Prostate gland (tissue), 2 donors: ENCODE measurements at regions not wholly inside any gene's neighbourhood (a gene's known extent, or its start where the extent isn't known, plus 50 kb on each side); places are given as distances from the start of the nearest gene placed in this dataset.
"Not testable (repeated sequence)": the region's sequence is repeated elsewhere in the genome, so short reads cannot be mapped to it uniquely, and the experiment has no call there.

Source experiments
- DNase-seq: peaks from one replicate; pipeline ENCODE4 v3.0.0-alpha.2; 2019; ENCODE audit warnings: low spot score
- H3K27ac ChIP-seq, 2 donors: fragments of 200-600 bp; sonication (generic); 2 replicates each; pipeline ENCODE4 v1.5.1; 2017 to 2019
- H3K27me3 ChIP-seq: fragments of 200-600 bp; sonication (generic); replicated peaks from 2 replicates; pipeline ENCODE4 v1.5.1; 2019; ENCODE audit not compliant: insufficient read depth
- H3K36me3 ChIP-seq, 2 donors: fragments of 200-600 bp; sonication (generic); 1 replicate in 1 of 2; 2 replicates in 1 of 2; pipeline versions ENCODE4 v1.5.1 to v1.8.1; 2017 to 2019
- H3K4me1 ChIP-seq: fragments of 200-600 bp; sonication (generic); replicated peaks from 2 replicates; pipeline ENCODE4 v1.5.1; 2019
- H3K4me3 ChIP-seq, 2 donors: fragments of 200-600 bp; sonication (generic); 2 replicates each; pipeline ENCODE4 v1.5.1; 2017 to 2019
- H3K9me3 ChIP-seq: fragments of 200-600 bp; sonication (generic); 2 replicates; pipeline ENCODE4 v1.5.1; 2017
- POLR2A ChIP-seq: fragments of 450-650 bp; IDR thresholded peaks from one replicate; pipeline ENCODE4 v1.6.1; 2016; ENCODE audit warnings: antibody characterized with exemption, mild to moderate bottlenecking
- POLR2AphosphoS5 ChIP-seq: sonication (generic); formaldehyde crosslinking; IDR thresholded peaks from one replicate; pipeline ENCODE4 v1.6.1; 2017; ENCODE audit warnings: antibody characterized with exemption
- WGBS: methylation state at CpG from one replicate; pipeline ENCODE4 v1.1.5; 2018; 5-methylcytosine and 5-hydroxymethylcytosine counted together
- intact Hi-C: fragments of 100-400 bp; cut with DNase I; formaldehyde crosslinking; loops from one replicate; pipeline ENCODE4 v1.14.2; 2022
- TF ChIP-seq, protein P1 (sequence below), 4 experiments: fragments of 200-600 bp in 2 of 4; fragments of 450-650 bp in 2 of 4; sonication (generic) in 2 of 4; IDR thresholded peaks; 1 replicate in 3 of 4; 2 replicates in 1 of 4; pipeline ENCODE4 v1.5.1; 2016 to 2019; ENCODE audit warnings: antibody characterized with exemption in 4 of 4, mild to moderate bottlenecking in 2 of 4, moderate library complexity in 2 of 4

DNA sequence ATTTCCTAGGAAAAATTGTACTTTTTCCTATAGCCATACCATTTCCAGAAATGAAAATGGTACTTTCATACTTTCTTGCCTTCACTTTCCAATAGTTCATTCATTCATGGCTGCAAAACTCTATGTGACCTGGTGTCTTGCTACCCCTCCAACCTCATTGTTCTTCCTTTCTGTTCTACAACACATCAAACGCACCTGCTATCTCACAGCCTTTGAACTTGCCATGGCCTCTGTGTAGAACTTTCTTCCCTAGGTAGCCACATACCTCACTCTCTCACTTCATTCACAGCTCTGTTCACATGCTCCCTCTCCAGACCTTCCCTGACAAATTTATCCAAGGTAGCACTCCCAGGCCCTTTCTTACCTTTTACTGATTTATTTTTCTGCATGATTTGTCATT is 149.2 kb downstream of the DUSP6 start:
- Histone ChIP-seq H3K4me1 (no peaks in the 10 kb centered on the region), H3K4me3 (no peak overlapping the region), H3K36me3 (no peaks in the 10 kb centered on the region), H3K27me3 (no peaks in the 10 kb centered on the region), H3K9me3 (no peaks in the 10 kb centered on the region), H3K27ac (no peak overlapping the region)
- intact Hi-C loops = no loop called here
- 97% methylated on average over 1 of the region's 1 CpG for WGBS
- TF ChIP-seq, protein P1, sequence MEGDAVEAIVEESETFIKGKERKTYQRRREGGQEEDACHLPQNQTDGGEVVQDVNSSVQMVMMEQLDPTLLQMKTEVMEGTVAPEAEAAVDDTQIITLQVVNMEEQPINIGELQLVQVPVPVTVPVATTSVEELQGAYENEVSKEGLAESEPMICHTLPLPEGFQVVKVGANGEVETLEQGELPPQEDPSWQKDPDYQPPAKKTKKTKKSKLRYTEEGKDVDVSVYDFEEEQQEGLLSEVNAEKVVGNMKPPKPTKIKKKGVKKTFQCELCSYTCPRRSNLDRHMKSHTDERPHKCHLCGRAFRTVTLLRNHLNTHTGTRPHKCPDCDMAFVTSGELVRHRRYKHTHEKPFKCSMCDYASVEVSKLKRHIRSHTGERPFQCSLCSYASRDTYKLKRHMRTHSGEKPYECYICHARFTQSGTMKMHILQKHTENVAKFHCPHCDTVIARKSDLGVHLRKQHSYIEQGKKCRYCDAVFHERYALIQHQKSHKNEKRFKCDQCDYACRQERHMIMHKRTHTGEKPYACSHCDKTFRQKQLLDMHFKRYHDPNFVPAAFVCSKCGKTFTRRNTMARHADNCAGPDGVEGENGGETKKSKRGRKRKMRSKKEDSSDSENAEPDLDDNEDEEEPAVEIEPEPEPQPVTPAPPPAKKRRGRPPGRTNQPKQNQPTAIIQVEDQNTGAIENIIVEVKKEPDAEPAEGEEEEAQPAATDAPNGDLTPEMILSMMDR (IDR thresholded peaks at IDR 0.05) = no peak
- no peak for TF ChIP-seq POLR2AphosphoS5
- no peak for TF ChIP-seq POLR2A
- DNase-seq = no peak

DNA sequence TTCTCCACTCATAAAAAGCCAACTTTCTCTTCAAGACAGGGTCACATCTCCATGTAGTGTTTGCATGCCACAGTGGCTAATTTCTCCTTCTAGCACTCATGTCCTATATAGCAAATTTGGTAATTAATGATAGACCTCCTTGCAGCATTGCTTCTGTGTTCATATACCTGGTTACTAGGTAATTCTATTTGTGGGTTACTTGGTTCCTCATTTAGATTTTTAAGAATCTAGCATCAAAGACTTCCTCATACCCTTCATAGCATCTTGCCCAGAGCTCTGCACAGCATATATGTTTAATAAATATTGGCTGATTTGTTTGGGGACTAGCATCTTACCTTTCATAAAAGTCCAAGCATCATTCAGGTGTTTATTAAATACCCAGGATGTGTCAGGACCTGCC is 152.1 kb downstream of the DUSP6 start:
- Histone ChIP-seq H3K27me3 (no peaks in the 10 kb centered on the region), H3K36me3 (no peaks in the 10 kb centered on the region), H3K4me3 (no peak overlapping the region), H3K27ac (no peak overlapping the region), H3K4me1 (no peaks in the 10 kb centered on the region), H3K9me3 (no peaks in the 10 kb centered on the region)
- DNase-seq = no peak
- intact Hi-C loops = no loop called here
- TF ChIP-seq POLR2AphosphoS5 = no peak
- no peak for TF ChIP-seq POLR2A
- TF ChIP-seq, protein P1 (IDR thresholded peaks at IDR 0.05) = no peak

DNA sequence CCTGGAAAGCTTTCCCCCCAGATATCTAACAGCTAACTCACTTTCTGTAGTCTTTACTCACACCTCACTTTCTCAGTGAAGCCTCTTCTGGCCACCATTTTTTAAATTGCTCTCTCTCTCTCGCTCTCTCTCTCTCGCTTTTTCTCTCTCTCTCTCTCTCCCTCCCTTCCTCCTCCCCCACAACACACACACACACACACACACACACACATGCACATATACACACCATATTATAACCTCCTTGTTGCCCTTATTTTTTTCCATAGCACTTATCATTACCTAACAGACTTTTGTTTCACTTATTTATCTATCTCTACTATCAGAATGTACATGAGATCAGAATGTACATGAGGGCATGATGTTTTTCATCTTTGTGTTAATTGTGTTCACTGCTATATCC is 156.8 kb downstream of the DUSP6 start:
- WGBS = 100% methylated on average over 2 of the region's 2 CpGs
- no peaks in the 10 kb centered on the region for H3K4me1 ChIP-seq
- TF ChIP-seq, protein P1 (IDR thresholded peaks at IDR 0.05) = no peak
- H3K27me3 ChIP-seq = no peaks in the 10 kb centered on the region
- no peaks in the 10 kb centered on the region for H3K36me3 ChIP-seq
- no peak for DNase-seq
- no peak overlapping the region for H3K27ac ChIP-seq
- H3K9me3 ChIP-seq = no peaks in the 10 kb centered on the region
- intact Hi-C loops = no loop called here
- H3K4me3 ChIP-seq = no peak overlapping the region

DNA sequence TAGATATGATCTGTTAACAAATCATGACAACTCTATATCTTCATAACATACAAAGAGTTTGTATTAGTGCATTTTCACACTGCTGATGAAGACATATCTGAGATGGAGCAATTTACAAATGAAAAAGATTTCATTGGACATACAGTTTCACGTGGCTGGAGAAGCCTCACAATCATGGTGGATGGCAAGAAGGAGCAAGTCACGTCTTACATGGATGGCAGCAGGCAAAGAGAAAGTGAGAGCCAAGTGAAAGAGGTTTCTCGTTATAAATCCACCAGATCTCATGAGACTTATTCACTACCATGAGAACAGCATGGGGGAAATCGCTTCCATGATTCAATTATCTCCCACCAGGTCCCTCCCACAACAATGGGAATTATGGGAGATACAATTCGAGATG is 157.6 kb downstream of the DUSP6 start:
- WGBS = 90% methylated on average over 5 of the region's 5 CpGs
- Histone ChIP-seq H3K27ac (no peak overlapping the region), H3K36me3 (no peaks in the 10 kb centered on the region), H3K9me3 (no peaks in the 10 kb centered on the region), H3K27me3 (no peaks in the 10 kb centered on the region), H3K4me3 (no peak overlapping the region), H3K4me1 (no peaks in the 10 kb centered on the region)
- TF ChIP-seq, protein P1 (IDR thresholded peaks at IDR 0.05) = no peak
- no peak for TF ChIP-seq POLR2A
- no peak for TF ChIP-seq POLR2AphosphoS5
- no peak for DNase-seq
- intact Hi-C loops = no loop called here

DNA sequence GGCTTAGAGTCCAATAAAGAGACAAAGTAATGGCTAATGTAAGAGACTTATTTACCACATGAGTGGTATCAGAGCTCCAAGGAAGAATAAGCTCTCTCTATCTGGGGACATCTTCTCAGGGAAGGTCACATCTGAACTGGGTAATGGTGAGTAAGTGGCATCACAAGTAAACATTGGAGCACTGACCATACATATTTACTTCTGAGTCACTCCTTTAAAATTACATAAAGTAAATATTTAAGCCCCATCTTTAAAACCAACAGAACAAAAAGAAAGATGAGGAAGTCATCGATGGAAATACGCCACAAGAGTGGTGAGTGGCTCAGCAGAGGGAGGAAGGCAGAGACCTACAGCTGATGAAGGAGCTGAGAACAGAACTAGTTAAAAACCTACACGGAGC is 159.9 kb downstream of the DUSP6 start:
- intact Hi-C loops = no loop called here
- no peaks in the 10 kb centered on the region for H3K27me3 ChIP-seq
- peak overlapping the region; percentile 35 to 50 for H3K27ac ChIP-seq
- H3K4me3 ChIP-seq = no peak overlapping the region
- no peaks in the 10 kb centered on the region for H3K36me3 ChIP-seq
- TF ChIP-seq, protein P1 (IDR thresholded peaks at IDR 0.05) = no peak
- TF ChIP-seq POLR2A (no peak), POLR2AphosphoS5 (peak; percentile 77)
- H3K9me3 ChIP-seq = no peaks in the 10 kb centered on the region
- no peaks in the 10 kb centered on the region for H3K4me1 ChIP-seq
- WGBS = 65% methylated on average over 3 of the region's 3 CpGs
- peak; percentile 20 for DNase-seq

DNA sequence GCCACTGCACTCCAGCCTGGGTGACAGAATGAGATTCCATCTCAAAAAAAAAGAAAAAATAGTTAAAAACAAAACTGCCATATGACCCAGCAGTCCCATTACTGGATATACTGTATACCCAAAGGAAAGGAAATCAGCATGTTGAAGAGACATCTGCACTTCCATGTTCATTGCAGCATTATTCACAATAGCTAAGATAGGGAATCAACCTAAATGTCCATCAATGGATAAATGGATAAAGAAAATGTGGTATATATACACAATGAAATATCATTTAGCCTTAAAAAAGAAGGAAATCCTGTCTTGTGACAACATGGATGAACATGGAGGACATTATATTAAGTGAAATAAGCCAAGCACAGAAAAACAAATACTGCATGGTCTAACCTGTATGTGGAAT is 160.7 kb downstream of the DUSP6 start:
- intact Hi-C loops, H3K27ac ChIP-seq, H3K4me1 ChIP-seq, H3K36me3 ChIP-seq, H3K9me3 ChIP-seq, H3K4me3 ChIP-seq, H3K27me3 ChIP-seq, DNase-seq: not testable (repeated sequence)
